ENCODE measurements at regions not wholly inside any gene's neighbourhood (a gene's known extent, or its start where the extent isn't known, plus 50 kb on each side); places are given as distances from the start of the nearest gene placed in this dataset.

- 87% methylated on average over 2 of the region's 2 CpGs; no CpG with 5 or more reads in 1 of the 2 experiments for WGBS, 2 experiments (ENCODE audit: extremely low coverage in 1 of 2, insufficient coverage in 1 of 2, insufficient read length in 1 of 2, insufficient replicate concordance in 2 of 2, low coverage in 1 of 2, low lambda C conversion rate in 2 of 2, missing lambda C conversion rate in 1 of 2)
- Histone ChIP-seq H2BK120ac (replicated peaks; ENCODE audit: low read depth, low read length) (no peak overlapping the region), H4K20me1 (replicated peaks in 1 of 2; ENCODE audit: control insufficient read depth in 1 of 2, insufficient read depth in 2 of 2, low read length in 2 of 2) (no peaks in the 10 kb centered on the region), H2AFZ (ENCODE audit: low read length) (no peak overlapping the region), H4K91ac (replicated peaks; ENCODE audit: insufficient read length, low read length) (no peak overlapping the region), H3K18ac (ENCODE audit: extremely low read depth, low read length) (no peak overlapping the region), H3K79me1 (ENCODE audit: low read depth, low read length) (no peaks in the 10 kb centered on the region), H3K9ac (replicated peaks in 1 of 4; ENCODE audit: extremely low read depth in 1 of 4, low read depth in 3 of 4, low read length in 3 of 4) (no peak overlapping the region), H3K56ac (replicated peaks; ENCODE audit: insufficient read length, low read depth, low read length) (no peak overlapping the region), H3K14ac (ENCODE audit: insufficient read length) (no peak overlapping the region), H3K4me3 (ENCODE audit: extremely low read depth in 1 of 4, insufficient read depth in 2 of 4, low read depth in 3 of 4, low read length in 4 of 4) (no peak overlapping the region), H3K27ac (ENCODE audit: low read depth, low read length) (no peak overlapping the region), H3K4ac (replicated peaks; ENCODE audit: insufficient read length, low read depth, low read length) (no peak overlapping the region), H3K36me3 (ENCODE audit: control insufficient read depth in 2 of 4, insufficient read depth in 4 of 4, low read length in 3 of 4) (no peaks in the 10 kb centered on the region), H3K23ac (ENCODE audit: insufficient read length) (no peak overlapping the region), H3K9me3 (ENCODE audit: insufficient read depth in 2 of 2, low read depth in 1 of 2, low read length in 1 of 2) (no peaks in the 10 kb centered on the region; a peak in 1 of 4 replicates), H3K23me2 (ENCODE audit: low read depth, low read length) (no peaks in the 10 kb centered on the region), H2BK5ac (ENCODE audit: low read depth, low read length) (no peak overlapping the region), H2AK5ac (ENCODE audit: low read depth, low read length) (no peak overlapping the region), H2BK20ac (ENCODE audit: low read length) (no peak overlapping the region), H3K27me3 (replicated peaks in 1 of 4; ENCODE audit: control insufficient read depth in 3 of 4, extremely low read depth in 1 of 4, insufficient read depth in 3 of 4, low read length in 3 of 4) (no peaks in the 10 kb centered on the region), H4K8ac (ENCODE audit: extremely low read depth, insufficient read depth, low read length) (no peak overlapping the region), H2BK15ac (ENCODE audit: low read length) (no peak overlapping the region), H2BK12ac (ENCODE audit: low read depth, low read length) (no peak overlapping the region), H4K5ac (ENCODE audit: insufficient read length, low read depth, low read length) (no peak overlapping the region), H3K79me2 (ENCODE audit: control insufficient read depth in 1 of 2, insufficient read depth in 2 of 2, low read length in 2 of 2) (no peaks in the 10 kb centered on the region), H3K4me1 (replicated peaks in 1 of 4; ENCODE audit: control insufficient read depth in 3 of 4, insufficient read depth in 4 of 4, low read length in 3 of 4) (no peaks in the 10 kb centered on the region), H3K4me2 (ENCODE audit: insufficient read depth in 1 of 2, low read depth in 2 of 2, low read length in 2 of 2) (no peak overlapping the region)
- FAIRE-seq (no peak), DNase-seq (ENCODE audit: low read depth in 1 of 2, low spot score in 2 of 2) (no peak)
- ChIA-PET CTCF (ENCODE audit: partially characterized antibody) (interaction anchor here (1.2 kb wide), 1 partner anchor 174 kb away, joined by 3 read pairs; no protein-coding TSS in a partner anchor), POLR2A (ENCODE audit: partially characterized antibody) (interaction anchor here (0.6 kb wide), 1 partner anchor 217 kb away, joined by 3 read pairs; no protein-coding TSS in a partner anchor)
- no peak for TF ChIP-seq YY1 (IDR thresholded peaks at IDR 0.05; ENCODE audit: low read depth, low read length)
- TF ChIP-seq, protein P1, sequence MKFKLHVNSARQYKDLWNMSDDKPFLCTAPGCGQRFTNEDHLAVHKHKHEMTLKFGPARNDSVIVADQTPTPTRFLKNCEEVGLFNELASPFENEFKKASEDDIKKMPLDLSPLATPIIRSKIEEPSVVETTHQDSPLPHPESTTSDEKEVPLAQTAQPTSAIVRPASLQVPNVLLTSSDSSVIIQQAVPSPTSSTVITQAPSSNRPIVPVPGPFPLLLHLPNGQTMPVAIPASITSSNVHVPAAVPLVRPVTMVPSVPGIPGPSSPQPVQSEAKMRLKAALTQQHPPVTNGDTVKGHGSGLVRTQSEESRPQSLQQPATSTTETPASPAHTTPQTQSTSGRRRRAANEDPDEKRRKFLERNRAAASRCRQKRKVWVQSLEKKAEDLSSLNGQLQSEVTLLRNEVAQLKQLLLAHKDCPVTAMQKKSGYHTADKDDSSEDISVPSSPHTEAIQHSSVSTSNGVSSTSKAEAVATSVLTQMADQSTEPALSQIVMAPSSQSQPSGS (IDR thresholded peaks at IDR 0.05; ENCODE audit: low read length), result no peak
- TF ChIP-seq RFX5 (IDR thresholded peaks at IDR 0.05; ENCODE audit: borderline replicate concordance, low read depth, low read length), result no peak
- TF ChIP-seq ATF3 (IDR thresholded peaks at IDR 0.05; ENCODE audit: insufficient read depth, low read depth, low read length), result no peak
- TF ChIP-seq SUZ12 (IDR thresholded peaks at IDR 0.05; ENCODE audit: low read length), result no peak
- no peak for TF ChIP-seq GTF2F1 (IDR thresholded peaks at IDR 0.05; ENCODE audit: borderline replicate concordance, low read depth, low read length)
- no peak for TF ChIP-seq CTCF (IDR thresholded peaks at IDR 0.05; ENCODE audit: control extremely low read depth in 1 of 3, insufficient read depth in 1 of 3, low read depth in 1 of 3, low read length in 3 of 3)
- no peak for TF ChIP-seq CBX5 (IDR thresholded peaks at IDR 0.05; ENCODE audit: low read depth, low read length)
- TF ChIP-seq E2F6 (IDR thresholded peaks at IDR 0.05), result no peak
Measured at GRCh38 chr17:14997290-14997689, 267.8 kb downstream of the PMP22 start.

Data from H1 (cell line).